Activated gamma-delta T cell (primary cell): ENCODE measurements at regions not wholly inside any gene's neighbourhood (a gene's known extent, or its start where the extent isn't known, plus 50 kb on each side); places are given as distances from the start of the nearest gene placed in this dataset.

Experiments used
- DNase-seq: peaks from one replicate; lab custom pipeline; 2025; lab: John Stamatoyannopoulos, UW

DNA sequence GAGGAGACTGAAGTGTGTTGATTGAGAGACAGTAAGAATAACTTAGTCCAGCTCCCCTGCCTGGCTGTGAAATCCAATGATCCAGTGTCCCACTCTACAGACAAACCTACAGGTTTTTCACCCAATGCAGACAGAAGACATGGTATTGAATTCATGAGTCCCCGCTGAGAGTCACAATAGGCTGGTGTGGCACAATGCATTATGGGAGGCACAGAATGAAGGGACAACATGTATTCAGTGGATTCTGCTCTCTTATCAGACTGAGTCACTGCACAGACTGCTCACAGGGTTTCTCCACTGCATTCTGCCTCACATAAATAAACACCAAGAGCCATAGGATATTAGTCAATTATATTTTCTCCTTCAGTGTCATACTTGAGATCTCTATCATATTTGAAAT lies 55.2 kb upstream of the TOP3B start:
- DNase-seq, result no peak

DNA sequence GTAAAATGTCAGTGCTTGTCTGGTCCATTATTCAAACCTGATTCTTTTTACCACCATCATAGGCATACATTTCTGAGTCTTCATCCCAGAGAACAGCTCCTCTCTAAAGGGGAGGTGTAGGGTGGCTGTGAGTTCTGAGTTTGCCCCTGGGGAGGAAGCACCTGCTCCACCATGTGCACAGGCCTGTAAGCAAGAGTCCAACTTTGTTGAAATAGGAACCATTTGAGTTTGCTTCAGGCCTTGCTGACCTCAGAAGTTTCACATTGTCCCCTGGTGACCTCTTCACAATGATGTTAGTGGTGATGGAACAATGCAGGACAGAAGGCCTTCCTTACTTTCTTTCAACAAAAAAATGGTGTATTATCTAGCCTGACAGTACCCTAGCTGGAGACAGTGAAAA lies 54.6 kb upstream of the TOP3B start:
- no peak for DNase-seq

DNA sequence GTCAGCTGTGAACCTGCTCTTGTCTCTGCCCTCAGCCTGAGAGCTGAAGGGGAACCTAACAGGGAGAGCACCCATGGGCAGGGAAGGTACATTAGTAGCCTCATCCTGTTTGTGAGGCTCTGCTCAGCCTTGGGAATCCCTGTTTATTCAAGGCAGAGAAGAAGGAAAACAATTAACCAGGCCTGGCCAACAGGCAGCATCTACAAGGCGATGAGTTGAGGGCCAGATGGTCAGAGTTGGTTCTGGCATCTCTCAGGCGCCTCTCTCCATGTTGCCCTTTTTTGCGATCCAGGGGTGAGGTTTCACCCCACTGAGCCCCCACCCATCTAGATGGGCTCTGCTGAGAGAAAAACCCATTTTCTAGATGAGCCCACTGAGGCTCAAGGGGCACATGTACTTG lies 54.0 kb upstream of the TOP3B start:
- no peak for DNase-seq

DNA sequence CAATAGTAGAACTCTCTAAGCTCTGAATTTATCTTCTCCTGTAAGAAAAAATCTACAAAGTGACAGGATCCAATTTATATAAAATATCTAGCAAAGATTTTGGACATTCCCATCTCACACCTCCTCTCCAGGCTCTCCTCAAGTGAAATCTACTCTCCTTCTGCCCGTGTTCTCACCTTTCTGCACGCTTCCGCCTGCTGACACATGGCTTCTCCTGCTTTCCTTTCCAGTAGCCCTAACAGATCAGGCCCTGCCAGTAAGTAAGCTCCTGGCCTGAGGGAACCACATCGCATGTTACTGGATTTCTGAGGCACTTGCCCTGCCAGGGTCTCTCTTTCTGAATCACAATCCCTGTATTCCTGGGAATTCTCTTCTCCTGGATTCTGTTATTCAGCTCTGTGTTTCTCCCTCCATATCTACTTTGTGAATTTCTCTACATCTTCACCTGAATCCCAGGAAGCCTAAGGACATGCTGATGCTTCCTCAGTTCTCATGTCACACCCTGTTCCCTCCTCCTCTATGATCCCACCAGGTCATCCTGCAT lies 53.3 kb upstream of the TOP3B start:
- no peak for DNase-seq

DNA sequence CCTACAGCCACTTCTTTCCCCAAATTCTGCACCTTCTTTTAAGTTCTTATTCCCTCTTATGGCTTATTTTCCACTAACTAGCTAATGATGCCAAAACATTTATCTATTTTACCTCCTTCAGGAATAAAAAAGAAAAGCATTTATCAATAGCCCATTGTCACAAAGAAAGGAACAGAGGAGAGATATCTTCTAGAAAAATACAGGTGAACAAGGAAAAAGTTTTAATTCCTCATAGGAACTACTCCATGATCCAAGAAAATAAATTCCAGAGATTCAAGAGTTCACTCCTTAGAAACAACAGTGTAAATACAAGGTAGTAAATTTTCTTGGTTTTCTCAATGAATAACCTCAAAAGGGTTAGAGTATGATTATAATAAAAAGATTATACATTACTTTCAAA lies 52.6 kb upstream of the TOP3B start:
- no peak for DNase-seq

DNA sequence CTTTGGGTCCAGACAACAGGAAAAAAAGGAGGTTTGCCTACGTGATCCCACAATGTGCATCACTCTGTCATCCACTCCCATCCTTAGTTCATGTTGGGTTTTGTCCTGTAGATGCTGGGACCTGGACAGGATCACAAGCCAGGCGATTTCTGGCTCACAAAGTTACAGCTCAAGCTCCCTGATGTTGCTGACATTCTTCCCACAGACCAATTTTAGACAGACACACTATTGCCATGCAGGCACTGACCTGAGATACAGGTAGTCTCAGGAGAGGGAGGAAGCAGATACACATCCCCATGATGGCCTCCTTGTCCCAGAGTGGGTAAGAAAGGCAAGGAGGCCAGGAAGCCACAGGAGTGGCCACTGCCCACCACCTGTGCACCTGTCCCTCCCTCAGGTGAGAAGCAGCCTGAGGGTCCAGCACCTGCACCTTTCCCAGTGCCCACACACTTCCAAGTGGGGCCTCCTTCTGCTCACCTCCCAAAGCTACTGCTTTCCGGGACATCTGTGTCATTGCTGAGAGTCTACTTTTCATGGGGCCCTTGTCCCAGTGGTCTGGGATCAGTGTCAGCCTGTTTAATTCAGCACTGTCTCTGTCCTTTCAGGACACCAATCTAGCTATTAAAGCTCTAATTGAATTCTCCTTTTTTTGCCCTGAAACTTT lies 52.0 kb upstream of the TOP3B start:
- no peak for DNase-seq

DNA sequence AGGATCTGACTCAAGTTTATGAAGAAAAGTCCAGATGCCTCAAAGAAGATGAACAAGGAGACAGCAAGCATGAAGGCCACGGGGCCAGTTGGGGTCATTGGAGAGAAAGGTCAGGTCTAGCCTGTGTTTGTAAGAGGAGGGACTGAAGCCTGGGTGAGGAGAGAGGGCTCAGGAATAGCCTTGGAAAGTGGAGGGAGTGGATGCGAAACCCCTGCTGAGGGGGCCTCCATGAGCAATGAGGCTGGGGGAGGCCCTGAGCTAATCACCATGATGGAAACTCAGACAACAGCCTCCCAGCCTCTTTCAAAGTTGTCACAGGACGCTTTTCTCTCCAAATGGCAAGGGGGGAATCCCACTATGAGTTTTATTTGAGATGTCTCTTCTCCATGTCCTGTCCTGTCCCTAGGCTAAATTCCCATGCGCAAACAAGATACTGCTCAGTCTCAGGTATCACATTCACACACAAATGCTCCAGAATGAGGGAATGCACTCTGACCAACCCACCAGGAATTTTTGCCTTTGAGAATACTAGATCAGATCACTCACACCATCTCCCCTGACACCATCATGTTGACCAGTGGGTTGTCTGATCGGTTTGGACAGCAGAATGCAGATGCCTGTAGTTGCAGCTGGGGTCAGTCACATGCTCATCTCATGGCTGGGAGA lies 51.3 kb upstream of the TOP3B start:
- DNase-seq, result no peak

DNA sequence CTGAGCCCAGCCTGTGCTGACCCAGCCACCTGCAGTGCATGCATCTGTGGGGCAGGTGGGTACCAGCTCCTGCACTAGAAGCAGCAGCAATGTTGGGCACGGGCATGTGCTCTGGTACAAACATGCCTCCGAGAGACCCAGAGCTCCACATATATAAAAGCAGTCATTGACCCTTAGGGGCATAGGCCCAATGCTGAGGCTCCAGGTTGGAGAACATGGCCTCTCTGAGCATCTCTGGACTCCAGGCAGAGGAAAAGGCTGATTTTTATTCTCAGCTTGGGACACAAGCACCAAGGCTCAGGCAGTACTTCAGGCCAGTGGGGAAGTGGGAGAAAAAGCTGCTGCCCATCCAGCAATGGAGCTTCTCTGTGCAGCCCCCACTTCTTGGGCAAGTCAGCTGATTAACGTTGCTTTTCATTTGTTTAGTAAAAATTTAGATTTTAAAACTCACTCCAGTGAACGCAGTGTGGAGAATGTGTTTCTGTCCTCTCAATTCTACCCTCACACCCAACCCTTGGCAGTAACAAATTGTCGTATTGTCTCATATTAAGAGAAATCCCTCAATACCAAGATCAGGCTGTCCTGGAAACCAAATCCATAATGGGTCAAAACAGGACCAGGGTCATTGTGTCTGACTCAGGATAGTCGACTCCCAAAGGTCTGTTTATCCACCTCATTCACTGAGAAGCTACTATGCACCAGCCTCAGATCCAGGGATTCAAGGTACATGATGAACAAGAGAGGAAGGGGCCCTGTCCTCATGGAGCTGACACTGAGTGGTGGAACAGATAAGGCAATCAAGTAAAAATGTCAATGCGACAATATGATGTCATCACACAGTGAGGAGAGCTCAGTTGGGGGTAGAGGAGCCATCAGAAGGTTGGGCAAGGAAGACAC lies 50.6 kb upstream of the TOP3B start:
- no peak for DNase-seq

DNA sequence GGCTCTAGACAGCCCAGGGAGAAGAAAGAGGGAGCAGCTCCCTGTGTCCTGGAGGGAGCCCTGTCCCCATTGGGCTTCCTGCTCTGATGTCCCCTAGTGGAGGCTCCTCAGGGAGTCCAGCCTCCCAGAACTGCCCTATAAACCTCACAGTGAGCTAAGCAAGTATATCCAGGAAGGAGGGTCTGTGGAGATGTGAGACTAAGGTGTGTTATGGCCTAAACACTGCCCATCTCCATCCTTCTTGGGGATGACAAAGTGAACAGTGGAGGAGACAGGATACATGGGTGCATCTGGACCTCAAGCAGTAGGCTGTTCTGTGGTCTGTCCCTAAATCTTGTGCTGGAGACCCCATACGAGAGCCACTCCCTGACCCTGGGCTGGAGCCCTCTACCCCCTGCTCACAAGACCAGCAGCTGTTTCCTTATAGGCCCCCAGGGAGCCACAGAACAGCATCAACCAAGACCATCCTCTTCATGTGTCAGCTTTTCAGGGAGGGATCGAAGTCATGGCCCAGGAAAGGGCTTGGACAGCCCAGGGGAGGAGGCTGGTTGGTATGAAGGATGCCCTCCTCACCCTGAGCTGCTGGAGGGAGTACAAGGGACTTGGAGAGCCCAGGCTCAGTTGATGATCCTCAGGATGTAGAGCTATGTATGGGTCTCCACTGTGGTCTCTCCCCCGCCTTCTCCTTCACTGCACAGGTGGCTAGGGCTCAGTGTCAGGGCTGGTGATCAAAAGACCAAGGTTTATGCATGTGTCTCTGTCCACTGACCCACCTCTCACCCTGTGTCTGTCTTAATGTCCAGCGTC lies 49.7 kb upstream of the TOP3B start:
- no peak for DNase-seq
